ENCODE measurements at regions not wholly inside any gene's neighbourhood (a gene's known extent, or its start where the extent isn't known, plus 50 kb on each side); places are given as distances from the start of the nearest gene placed in this dataset.

- Histone ChIP-seq H3K9me3 (ENCODE audit: control insufficient read depth, low read length) (peaks cover 7% of the 10 kb centered on the region), H3K36me3 (ENCODE audit: control insufficient read depth in 1 of 2, insufficient read depth in 2 of 2, low read length in 1 of 2) (no peaks in the 10 kb centered on the region), H3K4me3 (ENCODE audit: low read length in 2 of 2) (no peak overlapping the region), H3K27ac (ENCODE audit: low read depth in 1 of 2, low read length in 2 of 2) (no peak overlapping the region), H3K27me3 (ENCODE audit: control insufficient read depth in 1 of 2, insufficient read depth in 2 of 2, low read length in 1 of 2) (no peaks in the 10 kb centered on the region), H3K4me1 (ENCODE audit: control insufficient read depth in 1 of 2, insufficient read depth in 2 of 2, low read length in 2 of 2) (no peaks in the 10 kb centered on the region)
- ATAC-seq (ENCODE audit: low FRiP score) = no peak
- intact Hi-C loops (cut with DNase I) = no loop called here
- 78 to 81% methylated on average over 22 of the region's 22 CpGs for WGBS, 2 donors
- peak in 1 of 2 donors; percentile 67 for DNase-seq
These were observed 156.8 kb upstream of the MLN start for GRCh38 chr6:33960345-33961313.

- Histone ChIP-seq H3K27ac (ENCODE audit: low read depth in 1 of 2, low read length in 2 of 2) (no peak overlapping the region), H3K4me1 (ENCODE audit: control insufficient read depth in 1 of 2, insufficient read depth in 2 of 2, low read length in 2 of 2) (no peaks in the 10 kb centered on the region), H3K9me3 (ENCODE audit: control insufficient read depth, low read length) (peaks cover 5% of the 10 kb centered on the region), H3K4me3 (ENCODE audit: low read length in 2 of 2) (no peak overlapping the region), H3K36me3 (ENCODE audit: control insufficient read depth in 1 of 2, insufficient read depth in 2 of 2, low read length in 1 of 2) (no peaks in the 10 kb centered on the region), H3K27me3 (ENCODE audit: control insufficient read depth in 1 of 2, insufficient read depth in 2 of 2, low read length in 1 of 2) (no peaks in the 10 kb centered on the region)
- intact Hi-C loops (cut with DNase I) = no loop called here
- no peak for ATAC-seq (ENCODE audit: low FRiP score)
- WGBS, 2 donors = 80 to 84% methylated on average over 8 of the region's 8 CpGs
- peak in 1 of 2 donors; percentile 51 for DNase-seq
These were observed 156.0 kb upstream of the MLN start for GRCh38 chr6:33959661-33960344.

GRCh38 chr6:33959329-33959651 is 155.5 kb upstream of the MLN start:
- 49 to 57% methylated on average over 2 of the region's 2 CpGs for WGBS, 2 donors
- no peaks in the 10 kb centered on the region for H3K4me1 ChIP-seq (ENCODE audit: control insufficient read depth in 1 of 2, insufficient read depth in 2 of 2, low read length in 2 of 2)
- no peak overlapping the region for H3K27ac ChIP-seq (ENCODE audit: low read depth in 1 of 2, low read length in 2 of 2)
- no peaks in the 10 kb centered on the region for H3K27me3 ChIP-seq (ENCODE audit: control insufficient read depth in 1 of 2, insufficient read depth in 2 of 2, low read length in 1 of 2)
- intact Hi-C loops (cut with DNase I) = no loop called here
- ATAC-seq (ENCODE audit: low FRiP score) = no peak
- DNase-seq = no peak
- no peaks in the 10 kb centered on the region for H3K36me3 ChIP-seq (ENCODE audit: control insufficient read depth in 1 of 2, insufficient read depth in 2 of 2, low read length in 1 of 2)
- H3K4me3 ChIP-seq (ENCODE audit: low read length in 2 of 2) = no peak overlapping the region
- H3K9me3 ChIP-seq (ENCODE audit: control insufficient read depth, low read length) = peaks cover 3% of the 10 kb centered on the region

- ATAC-seq (ENCODE audit: low FRiP score) (no peak), DNase-seq (peak in 1 of 2 donors; percentile 57)
- no peaks in the 10 kb centered on the region for H3K4me1 ChIP-seq (ENCODE audit: control insufficient read depth in 1 of 2, insufficient read depth in 2 of 2, low read length in 2 of 2)
- H3K27ac ChIP-seq (ENCODE audit: low read depth in 1 of 2, low read length in 2 of 2) = no peak overlapping the region
- H3K9me3 ChIP-seq (ENCODE audit: control insufficient read depth, low read length) = peaks cover 3% of the 10 kb centered on the region
- intact Hi-C loops (cut with DNase I) = no loop called here
- no peak overlapping the region for H3K4me3 ChIP-seq (ENCODE audit: low read length in 2 of 2)
- WGBS, 2 donors = 39 to 43% methylated on average over 14 of the region's 14 CpGs
- no peaks in the 10 kb centered on the region for H3K36me3 ChIP-seq (ENCODE audit: control insufficient read depth in 1 of 2, insufficient read depth in 2 of 2, low read length in 1 of 2)
- no peaks in the 10 kb centered on the region for H3K27me3 ChIP-seq (ENCODE audit: control insufficient read depth in 1 of 2, insufficient read depth in 2 of 2, low read length in 1 of 2)
These were observed 154.9 kb upstream of the MLN start for GRCh38 chr6:33958526-33959328.

- Histone ChIP-seq H3K4me3 (ENCODE audit: low read length in 2 of 2) (no peak overlapping the region), H3K27me3 (ENCODE audit: control insufficient read depth in 1 of 2, insufficient read depth in 2 of 2, low read length in 1 of 2) (no peaks in the 10 kb centered on the region), H3K9me3 (ENCODE audit: control insufficient read depth, low read length) (no peaks in the 10 kb centered on the region), H3K4me1 (ENCODE audit: control insufficient read depth in 1 of 2, insufficient read depth in 2 of 2, low read length in 2 of 2) (no peaks in the 10 kb centered on the region), H3K36me3 (ENCODE audit: control insufficient read depth in 1 of 2, insufficient read depth in 2 of 2, low read length in 1 of 2) (no peaks in the 10 kb centered on the region), H3K27ac (ENCODE audit: low read depth in 1 of 2, low read length in 2 of 2) (no peak overlapping the region)
- WGBS, 2 donors = 54 to 55% methylated on average over 12 of the region's 12 CpGs
- ATAC-seq (ENCODE audit: low FRiP score) = no peak
- no peak for DNase-seq
- intact Hi-C loops (cut with DNase I) = no loop called here
These were observed 154.2 kb upstream of the MLN start for GRCh38 chr6:33957892-33958525.

- DNase-seq (peak in 1 of 2 donors; percentile 37), ATAC-seq (ENCODE audit: low FRiP score) (no peak)
- intact Hi-C loops (cut with DNase I) = no loop called here
- Histone ChIP-seq H3K27ac (ENCODE audit: low read depth in 1 of 2, low read length in 2 of 2) (no peak overlapping the region), H3K4me3 (ENCODE audit: low read length in 2 of 2) (no peak overlapping the region), H3K27me3 (ENCODE audit: control insufficient read depth in 1 of 2, insufficient read depth in 2 of 2, low read length in 1 of 2) (no peaks in the 10 kb centered on the region), H3K9me3 (ENCODE audit: control insufficient read depth, low read length) (no peaks in the 10 kb centered on the region), H3K36me3 (ENCODE audit: control insufficient read depth in 1 of 2, insufficient read depth in 2 of 2, low read length in 1 of 2) (no peaks in the 10 kb centered on the region), H3K4me1 (ENCODE audit: control insufficient read depth in 1 of 2, insufficient read depth in 2 of 2, low read length in 2 of 2) (no peaks in the 10 kb centered on the region)
- WGBS, 2 donors = 79 to 81% methylated on average over 12 of the region's 12 CpGs
These were observed 153.5 kb upstream of the MLN start for GRCh38 chr6:33957131-33957891.

- DNase-seq (peak in 1 of 2 donors; percentile 56), ATAC-seq (ENCODE audit: low FRiP score) (no peak)
- 84 to 89% methylated on average over 13 of the region's 13 CpGs for WGBS, 2 donors
- Histone ChIP-seq H3K9me3 (ENCODE audit: control insufficient read depth, low read length) (no peaks in the 10 kb centered on the region), H3K27ac (ENCODE audit: low read depth in 1 of 2, low read length in 2 of 2) (no peak overlapping the region), H3K36me3 (ENCODE audit: control insufficient read depth in 1 of 2, insufficient read depth in 2 of 2, low read length in 1 of 2) (no peaks in the 10 kb centered on the region), H3K4me3 (ENCODE audit: low read length in 2 of 2) (no peak overlapping the region), H3K27me3 (ENCODE audit: control insufficient read depth in 1 of 2, insufficient read depth in 2 of 2, low read length in 1 of 2) (no peaks in the 10 kb centered on the region), H3K4me1 (ENCODE audit: control insufficient read depth in 1 of 2, insufficient read depth in 2 of 2, low read length in 2 of 2) (no peaks in the 10 kb centered on the region)
- intact Hi-C loops (cut with DNase I) = no loop called here
These were observed 152.4 kb upstream of the MLN start for GRCh38 chr6:33956206-33956605.

- Histone ChIP-seq H3K27ac (ENCODE audit: low read depth in 1 of 2, low read length in 2 of 2) (no peak overlapping the region), H3K4me3 (ENCODE audit: low read length in 2 of 2) (no peak overlapping the region), H3K27me3 (ENCODE audit: control insufficient read depth in 1 of 2, insufficient read depth in 2 of 2, low read length in 1 of 2) (no peaks in the 10 kb centered on the region), H3K4me1 (ENCODE audit: control insufficient read depth in 1 of 2, insufficient read depth in 2 of 2, low read length in 2 of 2) (no peaks in the 10 kb centered on the region), H3K36me3 (ENCODE audit: control insufficient read depth in 1 of 2, insufficient read depth in 2 of 2, low read length in 1 of 2) (no peaks in the 10 kb centered on the region), H3K9me3 (ENCODE audit: control insufficient read depth, low read length) (no peaks in the 10 kb centered on the region)
- DNase-seq (peak in 1 of 2 donors; percentile 70), ATAC-seq (ENCODE audit: low FRiP score) (no peak)
- intact Hi-C loops (cut with DNase I) = no loop called here
- 87 to 91% methylated on average over 6 of the region's 6 CpGs for whole genome bisulfite sequencing, 2 donors
These were observed 151.8 kb upstream of the MLN start for GRCh38 chr6:33955566-33955965.

Measured in aorta (tissue), 5 donors.